Neural progenitor cell (in vitro differentiated cells): ENCODE measurements at regions not wholly inside any gene's neighbourhood (a gene's known extent, or its start where the extent isn't known, plus 50 kb on each side); places are given as distances from the start of the nearest gene placed in this dataset.

Experiments used
- CTCF ChIP-seq: fragments of 200-600 bp; sonication (generic); IDR thresholded peaks from 2 replicates; pipeline ENCODE4 v1.5.1; 2017; ENCODE audit warnings: antibody characterized with exemption, mild to moderate bottlenecking
- EZH2phosphoT487 ChIP-seq: fragments of 200-600 bp; sonication (generic); IDR thresholded peaks from 2 replicates; pipeline ENCODE4 v1.6.1; 2017; ENCODE audit warnings: antibody characterized with exemption

DNA sequence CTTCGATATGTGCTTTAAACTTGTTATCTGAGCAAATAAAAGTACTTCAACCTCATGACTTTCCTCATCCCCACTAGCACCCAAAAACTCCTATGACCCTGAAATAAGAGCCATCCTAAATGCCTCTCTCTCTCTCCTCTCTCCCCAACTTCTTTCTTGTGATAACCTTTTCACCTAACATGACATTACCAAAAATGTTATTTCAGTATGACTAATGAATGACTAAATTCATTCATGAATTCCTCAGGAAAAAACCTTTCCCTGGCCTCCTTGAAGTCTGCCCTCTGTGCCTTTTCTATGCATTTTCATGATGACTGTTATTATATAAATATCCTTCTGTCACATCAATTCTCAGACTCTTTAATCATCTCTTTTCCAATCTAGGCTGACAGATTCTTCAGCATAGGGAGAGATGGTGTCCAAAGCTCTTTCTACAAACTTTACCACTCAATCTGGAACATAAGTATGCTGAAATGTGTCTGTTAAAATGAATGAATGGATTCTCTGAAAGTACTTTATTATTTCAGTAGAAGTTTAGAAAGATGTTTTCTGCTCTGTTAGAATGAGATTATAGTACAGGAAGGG, 114.3 kb upstream of the GGTLC1 start:
- TF ChIP-seq CTCF (no peak), EZH2phosphoT487 (no peak)
